Fibroblast of skin of left quadriceps (primary cell): ENCODE measurements at regions not wholly inside any gene's neighbourhood (a gene's known extent, or its start where the extent isn't known, plus 50 kb on each side); places are given as distances from the start of the nearest gene placed in this dataset.

Experiments used
- DNase-seq, 2 experiments: peaks; one replicate each; pipeline ENCODE4 v3.0.0-alpha.2; 2013; ENCODE audit warnings: low read depth in 2 of 2

DNA sequence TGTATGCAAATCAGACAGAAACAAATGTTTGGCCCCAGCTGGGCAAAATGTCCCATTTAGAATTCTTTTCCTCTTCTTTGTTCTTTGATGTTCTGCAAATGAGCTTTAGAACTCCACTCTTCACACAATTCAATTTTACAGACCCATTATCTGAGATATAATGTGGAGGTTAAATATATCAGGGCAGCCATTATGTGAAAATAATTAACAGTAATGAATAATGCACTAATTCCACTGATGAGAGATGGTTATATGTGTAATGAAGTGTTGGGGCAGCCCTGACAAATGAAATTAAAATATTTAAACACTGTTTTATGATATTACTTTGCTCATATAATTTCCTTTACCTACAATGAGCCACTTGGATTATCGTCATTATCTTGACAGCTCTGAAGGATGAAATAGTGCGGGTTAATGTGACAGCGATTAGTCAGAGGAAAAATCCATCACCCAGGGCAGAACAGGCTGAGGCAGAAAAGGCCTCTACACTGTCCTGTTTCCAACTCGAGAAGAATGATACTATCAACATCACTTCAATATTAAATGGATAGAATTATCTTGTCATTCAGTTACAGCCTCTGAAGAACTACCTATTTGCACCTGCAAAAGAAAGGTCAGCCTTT, 321.1 kb downstream of the RBM26 start:
- no peak for DNase-seq

DNA sequence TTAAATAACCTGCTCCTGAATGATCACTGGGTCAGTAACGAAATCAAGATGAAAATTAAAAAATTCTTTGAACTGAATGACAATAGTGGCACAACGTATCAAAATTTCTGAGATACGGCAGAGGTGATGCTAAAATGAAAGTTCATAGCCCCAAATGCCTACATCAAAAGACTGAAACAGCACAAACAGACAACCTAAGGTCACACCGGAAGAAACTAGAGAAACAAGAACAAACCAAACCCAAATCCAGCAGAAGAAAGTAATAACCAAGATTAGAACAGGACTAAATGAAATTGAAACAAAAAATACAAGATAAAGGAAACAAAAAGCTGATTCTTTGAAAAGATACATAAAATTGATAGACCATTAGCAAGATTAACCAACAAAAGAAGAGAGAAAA, 324.1 kb downstream of the RBM26 start:
- no peak for DNase-seq

DNA sequence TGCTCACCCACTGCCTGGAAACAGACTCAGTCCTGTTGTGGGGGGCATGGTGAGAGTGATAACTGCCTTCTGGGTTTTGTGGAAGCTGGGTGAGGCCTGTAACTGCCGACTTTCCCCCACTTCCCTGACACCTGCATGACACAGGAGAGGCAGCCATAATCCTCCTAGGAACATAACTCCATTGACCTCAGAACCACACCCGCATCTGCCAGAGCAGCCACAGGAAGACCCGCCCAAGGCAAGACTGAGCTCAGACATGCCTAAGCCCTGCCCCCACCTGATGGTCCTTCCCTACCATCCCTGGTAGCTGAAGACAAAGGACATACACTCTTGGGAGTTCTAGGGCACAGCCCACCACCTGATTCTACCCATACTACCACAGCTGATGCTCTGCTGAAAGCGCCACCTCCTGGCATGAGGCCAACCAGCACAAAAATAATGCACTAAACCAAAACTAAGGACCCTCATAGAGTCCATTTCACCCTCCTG, 326.7 kb downstream of the RBM26 start:
- no peak for DNase-seq

DNA sequence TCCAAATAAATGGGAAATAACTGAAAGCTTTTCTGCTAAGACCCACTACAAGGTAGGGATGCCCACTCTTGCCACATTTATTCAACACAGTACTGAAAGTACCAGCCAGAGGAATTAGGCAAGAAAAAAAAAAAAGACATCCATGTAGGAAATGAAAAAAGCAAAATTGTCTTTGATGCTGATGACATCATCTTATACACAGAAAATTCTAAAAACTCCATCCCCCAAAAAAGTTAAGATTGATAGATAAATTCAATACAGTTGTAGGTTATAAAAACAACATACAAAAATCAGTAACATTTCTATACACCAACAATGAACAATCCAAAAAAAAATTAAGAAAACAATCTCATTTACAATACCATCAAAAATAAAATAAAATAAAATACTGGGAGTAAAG, 330.4 kb downstream of the RBM26 start:
- no peak for DNase-seq

DNA sequence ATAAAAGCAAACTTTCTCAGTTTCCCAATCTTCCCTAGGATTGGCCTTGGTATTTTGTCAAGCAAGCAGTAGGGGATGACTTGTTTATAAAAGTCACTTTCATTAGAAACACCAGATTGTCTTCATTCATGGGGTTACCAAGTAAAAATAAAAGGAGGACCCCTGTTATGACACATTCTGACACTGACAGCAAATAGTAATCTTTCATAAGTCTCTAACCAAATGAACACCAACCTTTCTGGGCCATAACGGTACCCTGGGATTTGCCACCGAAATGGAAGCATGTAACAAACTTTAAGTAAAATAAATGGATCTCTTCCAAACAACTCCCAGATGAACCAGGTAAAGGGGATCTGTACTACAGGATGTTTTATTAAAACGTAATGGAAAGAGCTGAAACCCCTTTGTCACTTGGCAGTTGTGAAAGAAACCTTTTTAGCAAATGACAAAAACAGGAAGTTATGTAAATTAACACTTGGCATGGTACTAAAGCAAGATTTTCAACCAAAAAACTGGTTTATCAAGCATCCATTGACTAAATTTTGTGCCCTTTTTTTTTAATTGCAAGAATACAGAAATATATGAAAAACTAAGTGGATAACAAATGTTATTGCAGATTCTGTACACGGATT, 335.6 kb downstream of the RBM26 start:
- no peak for DNase-seq

DNA sequence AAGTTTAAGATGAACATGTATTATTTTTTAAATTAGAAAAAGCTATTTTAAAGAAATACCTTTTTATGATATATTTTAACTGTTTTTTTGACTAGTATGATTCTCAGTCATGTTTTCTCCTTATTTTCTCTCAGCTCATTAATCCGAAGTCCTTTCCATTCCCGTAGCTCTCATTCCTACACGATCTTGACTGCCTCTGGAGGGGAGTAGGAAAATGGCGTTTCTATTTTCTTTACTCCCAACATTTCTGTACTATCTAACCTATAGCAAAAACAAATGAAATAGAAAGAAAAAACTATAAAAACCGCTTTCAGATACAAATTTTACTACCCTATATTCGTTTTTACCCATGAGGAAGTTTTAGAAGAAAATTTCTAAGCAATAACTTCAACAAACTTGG, 343.8 kb downstream of the RBM26 start:
- no peak for DNase-seq

GRCh38 chr13:79060216-79060615, 345.8 kb downstream of the RBM26 start:
- no peak for DNase-seq

DNA sequence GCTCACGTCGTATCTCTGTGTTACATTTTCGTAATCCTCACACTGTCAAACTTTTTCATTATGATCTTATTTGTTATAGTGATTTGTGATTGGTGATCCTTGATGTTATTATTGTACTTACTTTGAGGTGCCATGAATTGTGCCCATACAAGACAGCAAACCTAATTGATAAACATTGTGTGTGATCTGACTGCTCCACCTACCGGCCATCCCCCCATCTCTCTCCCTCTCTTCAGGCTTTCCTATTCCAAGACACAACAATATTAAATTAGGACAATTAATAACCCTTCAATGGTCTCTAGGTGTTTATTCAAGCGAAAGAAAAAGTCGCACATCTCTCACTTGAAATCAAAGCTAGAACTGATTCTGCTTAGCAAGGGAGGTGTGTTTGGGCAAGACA, 349.3 kb downstream of the RBM26 start:
- DNase-seq: no peak

DNA sequence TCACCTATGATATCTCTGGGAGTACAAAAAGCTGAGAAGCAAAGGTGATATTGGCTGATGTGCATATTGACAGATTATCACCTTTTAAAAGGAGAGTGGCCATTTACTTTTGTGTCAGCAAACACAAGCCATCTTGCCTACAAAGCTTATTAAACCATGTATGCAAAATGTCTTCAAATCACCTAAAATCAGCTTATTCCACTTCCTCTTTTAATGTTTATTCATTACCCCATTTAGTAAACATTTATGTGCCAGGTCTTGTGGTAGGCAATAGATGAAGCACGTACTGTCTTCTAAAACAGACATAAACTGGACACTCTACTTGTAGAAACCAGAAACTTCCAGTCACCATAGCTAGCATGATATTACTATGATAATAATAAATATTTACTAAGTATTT, 354.6 kb downstream of the RBM26 start:
- DNase-seq: no peak

DNA sequence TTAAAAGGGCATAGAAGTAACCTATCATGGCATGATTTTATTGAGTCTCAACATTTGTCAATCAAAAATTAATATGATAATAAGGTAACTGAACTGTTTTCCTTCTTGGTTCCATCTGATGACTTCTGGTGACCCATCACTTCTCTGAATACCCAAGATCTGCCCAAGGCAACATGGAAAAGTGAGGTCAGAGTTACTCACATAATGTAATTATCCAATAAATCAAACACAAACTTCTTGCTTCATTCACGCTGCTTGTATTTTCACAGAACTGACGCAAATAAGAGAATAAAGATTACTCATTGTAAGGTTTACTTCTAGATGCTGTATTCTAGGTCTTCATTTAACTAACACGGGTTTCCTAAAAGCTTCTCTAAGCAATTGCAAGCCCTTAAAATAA, 361.6 kb downstream of the RBM26 start:
- no peak for DNase-seq

GRCh38 chr13:79043208-79043607, 362.8 kb downstream of the RBM26 start:
- DNase-seq: no peak

DNA sequence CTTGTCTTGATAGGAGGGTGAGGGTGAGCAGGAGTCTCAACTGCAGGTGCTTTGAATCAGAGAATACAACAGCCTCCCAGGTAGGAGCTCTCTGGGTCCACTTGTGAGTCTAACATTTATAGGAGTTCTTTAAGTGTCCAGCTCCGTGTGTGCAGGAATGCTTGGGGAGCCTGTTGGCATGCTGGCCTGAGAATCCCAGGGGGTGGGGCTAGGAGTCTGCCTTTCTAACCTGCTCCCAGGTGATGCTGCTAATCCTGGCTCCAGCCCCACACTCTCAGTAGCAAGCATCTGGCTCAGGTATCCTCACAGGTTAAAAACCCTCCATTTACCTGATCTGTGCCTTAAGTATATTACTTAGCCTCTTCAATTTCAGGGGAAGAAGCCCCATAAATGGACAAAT, 368.9 kb downstream of the RBM26 start:
- DNase-seq: no peak

DNA sequence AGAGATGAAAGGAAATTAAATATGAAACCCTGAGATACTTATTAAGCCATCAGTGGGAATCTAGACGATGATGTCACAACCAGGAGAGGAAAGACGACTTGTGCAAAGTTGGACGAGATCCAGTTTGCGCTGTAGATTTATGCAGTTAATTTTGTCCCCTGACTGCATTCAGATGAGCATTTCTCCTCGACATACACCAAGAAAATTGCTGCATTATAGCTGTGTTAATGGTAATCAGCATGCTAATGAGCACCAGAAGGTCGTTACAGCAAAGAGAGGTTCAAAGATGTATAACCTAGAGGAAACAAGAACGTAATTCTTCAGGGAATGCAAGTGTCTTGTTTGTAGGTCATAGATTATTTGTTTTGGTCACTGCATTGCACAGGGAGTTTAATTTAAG, 371.7 kb downstream of the RBM26 start:
- DNase-seq: no peak

- no peak for DNase-seq
Observed at GRCh38 chr13:79030513-79030912, 371.6 kb upstream of the OBI1 start.

GRCh38 chr13:79018166-79018565, 359.2 kb upstream of the OBI1 start:
- DNase-seq: no peak

DNA sequence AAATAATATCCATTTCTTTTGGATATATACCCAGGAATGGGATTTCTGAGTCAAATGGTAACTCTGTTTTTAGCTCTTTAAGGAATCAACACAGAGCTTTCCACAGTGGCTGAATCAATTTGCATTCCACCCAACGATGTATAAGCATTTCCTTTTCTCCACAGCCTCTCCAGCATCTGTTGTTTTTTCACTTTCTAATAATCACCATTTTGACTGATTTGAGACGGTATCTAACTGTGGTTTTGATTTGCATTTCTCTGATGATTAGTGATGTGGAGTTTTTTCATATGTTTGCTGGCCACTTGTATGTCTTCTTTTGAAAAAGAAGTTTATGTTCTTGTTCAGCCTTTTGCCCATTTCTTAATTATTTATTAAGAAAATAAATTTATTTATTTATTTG, 352.2 kb upstream of the OBI1 start:
- no peak for DNase-seq

- no peak for DNase-seq
Observed at GRCh38 chr13:79003989-79004898, 345.3 kb upstream of the OBI1 start.

GRCh38 chr13:78999494-78999893, 340.5 kb upstream of the OBI1 start:
- DNase-seq: no peak

DNA sequence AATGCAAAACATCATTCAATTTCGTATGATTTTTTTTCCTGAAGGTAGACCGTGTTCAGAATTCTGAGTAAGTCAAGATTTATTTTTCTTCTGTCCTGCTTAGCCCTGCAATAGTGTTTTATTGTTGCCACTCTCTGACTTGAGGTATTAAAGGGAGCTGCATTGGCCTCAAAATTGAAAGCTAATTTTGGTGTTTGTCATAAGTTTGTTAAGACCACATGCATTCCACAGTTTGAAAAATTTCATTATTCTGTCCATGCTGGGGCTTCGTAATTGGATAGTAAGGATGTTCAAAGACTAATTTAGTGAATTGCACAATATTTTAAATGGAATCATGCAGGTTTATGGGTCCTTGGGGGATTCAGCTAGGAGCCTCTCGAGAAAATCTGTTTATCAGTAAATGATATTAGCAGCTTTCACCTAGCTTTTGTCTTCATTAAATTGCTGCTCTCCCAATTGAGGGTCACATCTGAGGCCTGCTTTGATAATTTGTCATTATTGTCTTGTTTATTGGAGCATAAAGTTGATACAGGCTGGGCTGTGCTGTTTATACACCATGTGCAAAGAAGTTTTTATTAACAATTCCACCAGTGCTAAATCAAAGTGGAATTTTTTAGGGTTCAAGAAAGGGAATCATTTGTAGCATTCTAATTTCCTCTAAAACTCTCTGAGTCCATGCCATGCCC, 339.8 kb upstream of the OBI1 start:
- DNase-seq: no peak

DNA sequence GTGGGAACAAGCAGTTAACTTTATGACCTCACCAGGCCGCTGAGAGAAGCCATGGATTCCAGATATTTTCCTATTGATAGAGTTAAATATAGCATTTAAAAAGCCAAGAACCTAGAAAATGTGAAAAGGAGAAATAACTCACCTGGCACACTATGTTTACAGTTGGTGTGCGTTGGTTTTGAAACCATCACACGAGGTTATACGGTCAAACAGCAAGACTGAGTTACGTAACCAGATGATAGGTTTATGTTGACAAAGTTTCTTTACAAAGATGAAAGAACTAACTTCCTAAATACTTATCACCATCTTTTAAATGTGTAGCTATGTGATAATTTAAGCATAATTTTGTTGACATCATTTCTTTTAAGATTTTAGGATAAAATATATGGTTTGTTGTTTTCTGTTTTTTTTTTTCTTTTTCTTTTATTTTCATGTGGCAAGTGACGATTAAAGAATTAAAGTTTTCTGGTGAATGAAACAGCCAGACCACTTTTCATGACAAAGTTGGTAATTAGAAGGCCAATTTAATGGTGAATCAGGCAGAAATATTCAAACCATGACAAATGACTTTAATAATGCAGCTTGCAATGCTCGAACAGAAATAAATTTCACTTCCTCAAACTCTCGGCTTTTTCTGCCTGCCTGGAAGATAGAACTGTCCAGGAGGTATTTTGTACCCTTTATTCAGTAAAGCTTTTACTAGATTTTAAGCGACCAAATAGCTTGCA, 339.1 kb upstream of the OBI1 start:
- DNase-seq: no peak

DNA sequence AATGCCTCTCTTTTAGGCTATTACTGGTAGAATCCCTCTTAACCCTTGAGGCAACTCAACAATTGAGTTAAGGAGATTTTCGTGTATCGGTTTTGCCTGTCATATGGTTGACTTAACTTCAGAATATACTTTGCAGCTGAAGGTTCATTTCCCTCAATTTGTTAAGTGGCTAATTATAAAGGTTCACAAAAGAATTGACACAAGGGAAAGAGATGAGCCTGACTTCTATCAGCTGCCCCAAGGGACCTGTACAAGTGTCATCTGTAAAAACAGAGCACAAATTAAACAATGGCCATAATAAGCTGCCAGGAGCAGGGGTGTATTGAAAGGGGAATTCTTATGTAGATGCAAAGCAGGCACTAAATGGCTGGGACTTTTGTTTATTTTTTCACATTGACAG, 334.8 kb upstream of the OBI1 start:
- no peak for DNase-seq

DNA sequence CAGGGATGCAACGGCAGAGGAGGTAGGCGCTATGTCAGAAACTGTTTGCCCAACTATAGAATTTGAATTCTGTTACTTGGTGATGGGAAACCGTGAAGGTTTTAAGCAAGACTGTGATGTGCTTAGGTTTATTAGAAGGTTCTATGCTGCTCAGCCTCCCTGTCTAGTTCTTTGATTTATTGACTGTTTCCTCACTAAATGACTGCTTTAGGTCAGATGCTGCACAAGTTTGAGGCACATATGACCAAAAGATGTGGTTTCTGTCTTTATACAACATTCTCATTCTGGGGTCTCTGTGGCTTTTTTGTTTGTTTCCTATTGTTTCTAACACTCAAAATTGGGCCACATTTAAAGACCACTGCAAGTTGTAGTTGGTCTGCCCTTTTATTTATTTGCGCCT, 323.0 kb upstream of the OBI1 start:
- no peak for DNase-seq
